A673 (cell line): ENCODE measurements at regions not wholly inside any gene's neighbourhood (a gene's known extent, or its start where the extent isn't known, plus 50 kb on each side); places are given as distances from the start of the nearest gene placed in this dataset.

Experiments
- CTCF ChIP-seq: fragments of 300-800, 200-600 bp; sonication (generic); conservative IDR thresholded peaks from 2 replicates; pipeline ENCODE4 v1.5.1; 2017; ENCODE audit warnings: low read depth, mild to moderate bottlenecking, antibody characterized with exemption, low read length, moderate library complexity, mixed read lengths
- EZH2 ChIP-seq: fragments of 200-600 bp; sonication (generic); IDR thresholded peaks from 2 replicates; pipeline ENCODE4 v1.6.1; 2017; ENCODE audit warnings: borderline replicate concordance, low read depth, mild to moderate bottlenecking, mixed read lengths, antibody characterized with exemption, low read length; ENCODE audit not compliant: poor library complexity, severe bottlenecking

- TF ChIP-seq CTCF (no peak), EZH2 (no peak)
Observed at GRCh38 chr3:154538566-154539360, 108.8 kb upstream of the GPR149 start.
